DMS114 treated with DMSO at 0.1 percent for 48 hours (cell line): ENCODE measurements at regions not wholly inside any gene's neighbourhood (a gene's known extent, or its start where the extent isn't known, plus 50 kb on each side); places are given as distances from the start of the nearest gene placed in this dataset.

Experiments
- DNase-seq: peaks from one replicate; lab custom pipeline; 2025; ENCODE audit not compliant: unreplicated experiment; lab: John Stamatoyannopoulos, UW

GRCh38 chr2:126367361-126367760 is 288.6 kb upstream of the GYPC start:
- no peak for DNase-seq

GRCh38 chr2:126368758-126369157 is 287.2 kb upstream of the GYPC start:
- no peak for DNase-seq

GRCh38 chr2:126370201-126370600 is 285.8 kb upstream of the GYPC start:
- DNase-seq, result no peak

- DNase-seq, result no peak
These were observed 283.6 kb upstream of the GYPC start for GRCh38 chr2:126372406-126372805.

GRCh38 chr2:126378176-126378575 is 277.8 kb upstream of the GYPC start:
- no peak for DNase-seq

DNA sequence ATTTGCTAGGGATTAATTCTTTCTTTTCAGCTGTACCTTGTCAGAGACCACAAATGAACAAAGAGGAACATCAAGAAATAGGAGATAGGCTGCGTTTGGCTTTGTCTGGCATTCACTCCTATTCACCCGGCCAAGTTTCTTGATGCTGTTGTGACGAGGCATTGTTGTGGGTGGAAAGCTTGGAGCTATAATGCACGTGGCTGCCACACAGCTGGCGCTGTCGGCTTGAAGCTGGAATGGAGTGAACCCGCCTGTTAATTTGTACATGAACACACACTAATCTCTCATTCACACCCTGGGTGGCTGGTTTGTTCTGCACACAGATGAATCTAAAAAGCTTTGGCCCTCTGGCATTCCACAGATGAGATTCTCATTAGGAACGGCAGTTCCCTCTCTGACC is 274.9 kb upstream of the GYPC start:
- no peak for DNase-seq

- DNase-seq, result no peak
These were observed 273.0 kb upstream of the GYPC start for GRCh38 chr2:126382998-126383397.

DNA sequence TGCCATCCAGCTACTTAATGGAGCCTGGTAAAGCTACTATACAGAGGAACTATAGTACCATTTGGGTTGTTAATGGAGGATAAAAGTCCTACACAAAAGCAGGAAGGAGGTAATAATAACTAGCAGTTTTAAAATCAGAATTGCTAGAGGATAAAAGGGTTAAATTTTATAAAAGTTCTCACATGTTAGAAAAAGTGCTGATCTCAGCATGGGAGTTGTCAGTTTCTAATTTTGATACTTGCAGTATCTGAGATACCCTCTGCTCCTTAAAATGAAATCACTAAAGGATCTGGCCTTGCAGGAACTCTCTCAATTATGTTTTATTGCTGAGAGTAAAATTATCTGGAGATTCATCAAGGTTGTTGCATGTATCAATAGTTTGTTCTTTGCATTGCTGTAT is 272.2 kb upstream of the GYPC start:
- DNase-seq, result no peak

DNA sequence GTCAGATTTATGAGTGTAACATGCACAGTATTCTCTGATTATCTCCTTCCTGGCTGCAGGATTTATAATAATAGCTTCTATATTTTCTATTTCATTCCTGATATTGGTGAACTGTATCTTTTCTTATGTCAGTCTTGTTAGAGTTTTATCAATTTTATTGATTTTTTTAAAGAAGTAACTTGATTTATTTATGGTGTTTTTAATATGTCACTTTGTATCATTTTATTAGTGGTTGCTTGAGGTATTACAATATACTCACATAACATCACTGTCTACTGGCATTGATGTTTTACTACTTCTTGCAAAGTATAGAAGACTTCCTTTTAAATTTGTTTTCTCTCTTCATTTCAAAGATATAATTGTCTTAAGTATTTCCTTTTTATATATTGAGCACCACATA is 270.5 kb upstream of the GYPC start:
- no peak for DNase-seq

GRCh38 chr2:126385983-126386382 is 270.0 kb upstream of the GYPC start:
- DNase-seq, result no peak

DNA sequence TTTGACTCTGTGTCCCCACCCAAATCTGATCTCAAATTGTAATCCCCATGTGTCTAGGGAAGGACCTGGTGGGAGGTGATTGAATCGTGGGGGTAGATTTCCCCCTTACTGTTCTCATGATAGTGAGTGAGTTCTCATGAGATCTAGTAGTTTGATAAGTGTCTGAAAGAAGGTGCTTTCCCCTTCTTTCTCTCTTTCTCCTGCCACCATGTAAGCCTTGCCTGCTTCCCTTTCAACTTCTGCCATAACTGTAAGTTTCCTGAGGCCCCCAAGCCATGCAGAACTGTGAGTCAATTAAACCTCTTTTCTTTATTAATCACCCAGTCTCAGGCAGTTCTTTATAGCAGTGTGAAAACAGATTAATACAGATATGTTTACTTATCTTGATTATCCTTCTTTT is 266.5 kb upstream of the GYPC start:
- DNase-seq, result no peak

- DNase-seq, result no peak
These were observed 263.1 kb upstream of the GYPC start for GRCh38 chr2:126392889-126393288.

GRCh38 chr2:126399001-126399400 is 257.0 kb upstream of the GYPC start:
- DNase-seq, result no peak

DNA sequence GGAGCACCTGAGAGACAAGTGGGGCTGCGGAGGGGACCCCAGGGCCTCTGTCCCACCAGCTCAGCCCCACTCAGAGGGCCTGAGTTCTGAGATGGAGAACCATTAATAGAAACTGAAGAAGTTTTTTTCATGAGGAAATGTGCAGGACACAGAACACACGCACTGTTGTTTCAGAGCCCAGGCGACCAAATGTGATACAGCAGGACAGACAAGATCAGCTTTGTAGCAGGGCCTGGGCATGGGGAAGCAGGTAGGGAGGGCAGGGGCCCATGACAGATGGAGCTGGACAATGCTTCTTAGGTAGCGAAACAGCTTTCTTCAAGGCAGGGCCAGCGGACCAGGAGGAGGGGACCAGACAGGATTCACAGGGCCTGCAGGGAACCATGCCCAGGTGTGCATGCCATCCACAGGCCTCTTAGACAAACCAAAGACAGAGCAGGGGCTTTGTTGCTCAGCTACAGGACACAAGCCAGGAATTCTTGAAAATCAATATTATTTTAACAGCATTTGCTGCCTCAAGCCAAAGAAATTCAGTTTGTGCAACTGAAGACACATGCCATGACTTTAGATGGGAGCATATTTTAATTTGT is 252.8 kb upstream of the GYPC start:
- no peak for DNase-seq

DNA sequence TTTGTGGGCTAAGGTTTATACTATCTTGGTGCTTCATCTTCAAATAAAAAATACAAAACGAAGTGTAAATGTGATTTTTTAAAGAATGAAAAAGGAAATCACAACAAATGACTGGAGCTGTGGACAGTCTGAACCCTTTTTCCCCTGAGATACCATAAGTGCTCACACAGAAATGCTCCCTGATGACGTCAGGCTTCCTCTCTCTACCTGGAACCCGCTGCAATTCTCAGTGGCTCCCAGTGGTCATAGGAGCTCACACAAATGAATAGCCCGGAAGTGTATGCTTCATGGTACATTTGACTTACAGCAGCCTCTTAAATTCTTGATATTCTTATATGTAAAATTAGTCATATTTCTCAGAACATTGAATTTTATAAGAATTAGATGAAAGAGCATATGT is 249.7 kb upstream of the GYPC start:
- DNase-seq, result no peak

DNA sequence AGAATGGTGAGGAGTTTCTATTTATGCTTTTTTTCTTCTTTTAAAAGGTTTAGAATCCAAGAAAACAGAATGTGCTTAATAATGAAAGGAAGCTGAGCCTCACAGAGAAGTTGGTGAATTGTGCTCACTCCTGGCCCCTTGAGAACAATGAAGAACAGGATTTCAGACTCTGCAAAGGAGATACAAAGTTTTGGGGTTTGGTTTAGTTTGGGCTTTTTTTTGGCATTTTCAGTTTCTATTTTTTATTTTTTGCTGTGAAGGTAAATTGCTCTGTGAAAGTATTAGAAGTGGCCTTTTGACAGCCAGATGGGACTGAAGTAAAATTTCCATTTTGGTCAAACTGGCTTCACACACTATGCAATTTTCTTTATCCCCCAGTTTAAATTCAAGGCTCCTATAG is 247.3 kb upstream of the GYPC start:
- no peak for DNase-seq

- DNase-seq, result no peak
These were observed 246.1 kb upstream of the GYPC start for GRCh38 chr2:126409850-126410249.

GRCh38 chr2:126413079-126413478 is 242.9 kb upstream of the GYPC start:
- DNase-seq, result no peak

GRCh38 chr2:126419403-126419802 is 236.6 kb upstream of the GYPC start:
- DNase-seq, result no peak

- DNase-seq, result no peak
These were observed 230.0 kb upstream of the GYPC start for GRCh38 chr2:126425943-126426342.

DNA sequence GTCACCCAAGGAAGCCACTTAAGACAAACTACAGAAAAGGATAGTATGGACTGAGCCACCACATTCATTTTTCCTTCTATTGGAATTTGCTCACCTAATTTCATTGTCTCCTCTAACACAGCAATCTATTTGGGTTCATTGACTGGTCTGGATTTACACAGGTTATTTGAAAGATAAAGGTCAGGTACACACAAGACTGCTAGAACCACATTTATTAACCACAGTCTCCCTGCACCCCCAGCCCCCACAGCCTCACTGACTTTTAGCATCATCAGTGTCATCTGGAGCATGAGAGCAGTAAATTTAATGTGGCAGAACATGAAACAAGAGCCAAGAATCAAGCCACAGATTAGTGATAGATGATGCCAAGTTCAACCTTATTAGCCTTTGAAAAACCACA is 226.9 kb upstream of the GYPC start:
- DNase-seq, result no peak

DNA sequence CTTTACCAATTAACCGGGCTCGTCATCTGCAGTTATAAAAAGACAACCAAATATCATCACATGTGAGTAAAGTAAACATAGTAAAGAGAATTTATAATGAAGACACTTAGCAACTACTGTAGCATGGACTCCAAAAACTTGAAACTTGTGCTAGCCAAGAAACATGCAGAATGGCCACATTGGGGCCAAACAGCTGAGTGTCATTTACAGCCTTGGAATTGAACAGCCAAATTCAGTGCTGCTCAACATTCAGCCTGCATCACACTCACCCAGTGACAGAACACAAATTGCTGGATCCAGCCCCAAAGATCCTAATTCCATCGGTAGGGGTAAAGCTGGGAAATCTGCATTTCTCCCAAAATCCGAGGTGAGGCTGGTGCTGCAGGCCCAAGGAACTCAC is 224.8 kb upstream of the GYPC start:
- DNase-seq, result no peak

GRCh38 chr2:126436411-126436810 is 219.5 kb upstream of the GYPC start:
- DNase-seq, result no peak

DNA sequence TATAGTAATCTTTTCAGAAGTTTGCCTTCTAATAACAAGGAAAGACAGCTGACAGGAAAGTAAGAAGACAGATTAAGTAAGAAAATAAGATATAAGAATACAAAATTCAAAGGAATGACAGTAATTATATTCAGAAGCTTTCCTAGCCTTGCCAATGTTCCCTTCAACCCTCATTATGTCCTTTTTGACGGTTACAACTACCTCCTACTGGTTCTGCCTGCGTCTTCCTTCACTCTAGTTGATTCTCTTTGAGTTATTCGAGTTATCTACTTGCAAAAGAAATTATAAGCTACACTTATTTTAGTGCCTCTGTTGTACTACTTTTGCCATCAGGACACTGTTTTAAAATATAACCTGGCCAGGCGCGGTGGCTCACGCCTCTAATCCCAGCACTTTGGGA is 218.9 kb upstream of the GYPC start:
- no peak for DNase-seq
